RWPE2 (cell line): ENCODE measurements at regions not wholly inside any gene's neighbourhood (a gene's known extent, or its start where the extent isn't known, plus 50 kb on each side); places are given as distances from the start of the nearest gene placed in this dataset.

Experiments
- ATAC-seq: fragments of 200-7000 bp; cut with Tn5 transposase; 3 replicates; pipeline ENCODE4 v1.9.1; 2021; ENCODE audit warnings: low read depth
- DNase-seq: peaks from one replicate; pipeline ENCODE4 v3.0.0-alpha.2; 2020; ENCODE audit warnings: low spot score
- H3K27ac ChIP-seq: fragments of 450-650 bp; 2 replicates; pipeline ENCODE4 v1.5.1; 2017; ENCODE audit warnings: mild to moderate bottlenecking; ENCODE audit not compliant: poor library complexity, severe bottlenecking
- H3K27me3 ChIP-seq: fragments of 250-450 bp; sonication (Bioruptor Pico); 2 replicates; pipeline ENCODE4 v1.5.1; 2021; ENCODE audit warnings: mild to moderate bottlenecking, moderate library complexity; ENCODE audit not compliant: insufficient read depth, poor library complexity, severe bottlenecking
- H3K36me3 ChIP-seq: fragments of 250-450 bp; sonication (Bioruptor Pico); 2 replicates; pipeline ENCODE4 v1.5.1; 2020; ENCODE audit warnings: low read depth, mild to moderate bottlenecking, moderate library complexity
- H3K4me1 ChIP-seq: fragments of 250-450 bp; sonication (Bioruptor Pico); 2 replicates; pipeline ENCODE4 v1.5.1; 2021; ENCODE audit warnings: mild to moderate bottlenecking, moderate library complexity; ENCODE audit not compliant: insufficient read depth, poor library complexity, severe bottlenecking
- H3K4me3 ChIP-seq: fragments of 250-450 bp; sonication (Bioruptor Pico); 2 replicates; pipeline ENCODE4 v1.5.1; 2021; ENCODE audit warnings: mild to moderate bottlenecking, moderate library complexity; ENCODE audit not compliant: severe bottlenecking
- H3K9me3 ChIP-seq: fragments of 250-450 bp; sonication (Bioruptor Pico); 2 replicates; pipeline ENCODE4 v1.5.1; 2021; ENCODE audit warnings: mild to moderate bottlenecking, moderate library complexity; ENCODE audit not compliant: severe bottlenecking
- TF ChIP-seq, protein P1 (sequence below): fragments of 450-650 bp; IDR thresholded peaks from one replicate; pipeline ENCODE4 v1.5.1; 2017; ENCODE audit warnings: mild to moderate bottlenecking, moderate library complexity; ENCODE audit not compliant: poor library complexity, severe bottlenecking

DNA sequence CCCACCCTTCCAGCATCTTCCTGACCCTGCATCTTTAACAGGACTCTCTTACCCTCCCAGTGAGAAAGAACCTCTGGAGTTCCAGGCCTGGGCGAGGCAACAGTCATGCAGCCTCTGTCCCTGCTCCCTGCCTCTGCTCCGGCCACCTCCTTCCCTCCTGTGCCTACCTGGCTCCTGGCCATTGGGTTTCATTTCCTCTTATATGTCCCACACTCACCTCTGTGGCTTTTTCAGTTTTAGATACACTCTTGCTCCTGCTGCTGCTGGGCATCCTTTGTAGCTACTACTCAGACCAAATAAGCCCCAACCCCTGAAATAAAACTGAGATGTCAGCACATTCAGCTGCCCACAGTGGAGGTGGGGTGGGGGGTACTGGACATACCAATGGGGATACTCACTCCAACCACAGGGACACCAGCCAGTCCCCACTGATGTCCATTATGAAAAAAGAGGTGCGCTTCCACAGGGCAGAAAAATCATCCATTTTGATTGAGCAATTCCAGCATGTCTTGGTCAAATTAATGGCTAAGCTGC is 99.1 kb upstream of the NRXN3 start:
- Histone ChIP-seq H3K36me3 (no peaks in the 10 kb centered on the region), H3K27ac (no peak overlapping the region), H3K4me1 (no peaks in the 10 kb centered on the region), H3K9me3 (no peaks in the 10 kb centered on the region), H3K4me3 (no peak overlapping the region), H3K27me3 (no peaks in the 10 kb centered on the region)
- peak; percentile 17; the same call in 1 of the 3 replicates for ATAC-seq
- TF ChIP-seq, protein P1, sequence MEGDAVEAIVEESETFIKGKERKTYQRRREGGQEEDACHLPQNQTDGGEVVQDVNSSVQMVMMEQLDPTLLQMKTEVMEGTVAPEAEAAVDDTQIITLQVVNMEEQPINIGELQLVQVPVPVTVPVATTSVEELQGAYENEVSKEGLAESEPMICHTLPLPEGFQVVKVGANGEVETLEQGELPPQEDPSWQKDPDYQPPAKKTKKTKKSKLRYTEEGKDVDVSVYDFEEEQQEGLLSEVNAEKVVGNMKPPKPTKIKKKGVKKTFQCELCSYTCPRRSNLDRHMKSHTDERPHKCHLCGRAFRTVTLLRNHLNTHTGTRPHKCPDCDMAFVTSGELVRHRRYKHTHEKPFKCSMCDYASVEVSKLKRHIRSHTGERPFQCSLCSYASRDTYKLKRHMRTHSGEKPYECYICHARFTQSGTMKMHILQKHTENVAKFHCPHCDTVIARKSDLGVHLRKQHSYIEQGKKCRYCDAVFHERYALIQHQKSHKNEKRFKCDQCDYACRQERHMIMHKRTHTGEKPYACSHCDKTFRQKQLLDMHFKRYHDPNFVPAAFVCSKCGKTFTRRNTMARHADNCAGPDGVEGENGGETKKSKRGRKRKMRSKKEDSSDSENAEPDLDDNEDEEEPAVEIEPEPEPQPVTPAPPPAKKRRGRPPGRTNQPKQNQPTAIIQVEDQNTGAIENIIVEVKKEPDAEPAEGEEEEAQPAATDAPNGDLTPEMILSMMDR: no peak
- no peak for DNase-seq

DNA sequence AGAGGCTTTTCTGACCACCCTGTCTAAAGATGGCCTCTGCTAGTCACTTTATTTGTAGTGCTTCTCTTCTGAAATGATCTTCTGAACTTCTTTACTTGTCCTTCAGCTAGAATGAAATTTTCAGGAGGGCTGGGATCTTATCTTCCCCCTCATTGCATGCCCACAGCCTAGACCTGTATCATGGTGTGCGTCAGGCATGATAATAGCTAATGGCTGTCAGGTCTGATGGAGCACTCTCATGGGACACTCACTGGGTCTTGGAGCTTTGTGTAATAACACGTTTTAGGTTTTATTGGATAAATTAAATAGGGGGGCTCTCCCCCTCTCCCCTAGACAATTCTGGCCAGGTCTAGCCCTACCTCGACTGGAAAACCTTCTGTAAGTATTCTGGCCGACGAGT is 97.1 kb upstream of the NRXN3 start:
- DNase-seq (no peak), ATAC-seq (no peak)
- H3K27ac ChIP-seq: no peak overlapping the region
- H3K4me1 ChIP-seq: no peaks in the 10 kb centered on the region
- H3K9me3 ChIP-seq: no peaks in the 10 kb centered on the region
- no peaks in the 10 kb centered on the region for H3K36me3 ChIP-seq
- no peak overlapping the region for H3K4me3 ChIP-seq
- H3K27me3 ChIP-seq: no peaks in the 10 kb centered on the region
- TF ChIP-seq, protein P1: no peak

DNA sequence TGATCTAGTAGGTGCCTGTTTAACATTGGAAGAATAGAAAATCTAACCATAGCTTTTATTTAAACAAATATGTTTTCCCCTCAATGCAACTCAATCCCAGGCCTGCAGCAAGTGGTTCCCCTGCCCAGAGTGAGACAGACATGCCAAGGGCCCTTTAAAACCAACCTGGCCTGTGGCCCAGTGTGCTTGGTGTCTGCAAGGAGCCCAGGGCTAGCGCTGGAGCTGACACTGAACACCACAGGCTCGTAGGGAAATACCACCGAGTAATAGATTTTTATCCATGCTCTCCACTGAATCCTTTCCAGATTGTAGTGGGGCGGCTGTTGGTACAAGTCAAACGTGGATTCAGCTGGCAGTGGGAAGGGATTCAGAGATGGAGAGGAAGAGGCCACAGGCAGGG is 95.6 kb upstream of the NRXN3 start:
- no peak overlapping the region for H3K4me3 ChIP-seq
- H3K27me3 ChIP-seq: no peaks in the 10 kb centered on the region
- no peaks in the 10 kb centered on the region for H3K36me3 ChIP-seq
- no peak overlapping the region for H3K27ac ChIP-seq
- ATAC-seq: no peak
- H3K9me3 ChIP-seq: no peaks in the 10 kb centered on the region
- no peaks in the 10 kb centered on the region for H3K4me1 ChIP-seq
- TF ChIP-seq, protein P1: no peak
- DNase-seq: no peak

DNA sequence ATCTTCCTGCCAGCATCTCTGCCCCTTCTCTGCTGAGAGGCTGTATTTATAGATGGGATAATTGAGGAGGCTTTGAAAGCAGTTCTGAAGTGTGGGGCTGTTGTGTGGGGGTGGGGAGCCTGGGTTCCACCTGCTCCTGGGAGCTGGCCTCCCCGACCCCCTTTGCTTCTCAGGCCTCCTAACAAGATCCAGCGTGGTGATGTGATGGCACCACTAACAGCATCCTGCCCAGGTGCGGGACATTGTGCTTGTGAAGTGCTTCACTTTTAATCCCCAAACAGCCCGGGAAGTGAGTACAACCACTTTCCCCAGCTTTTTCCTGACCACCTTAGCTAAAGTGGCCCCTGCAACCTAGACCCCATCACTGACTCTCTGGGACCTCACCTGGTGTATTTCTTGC is 95.1 kb upstream of the NRXN3 start:
- Histone ChIP-seq H3K9me3 (no peaks in the 10 kb centered on the region), H3K4me3 (no peak overlapping the region), H3K36me3 (no peaks in the 10 kb centered on the region), H3K27ac (no peak overlapping the region), H3K27me3 (no peaks in the 10 kb centered on the region), H3K4me1 (no peaks in the 10 kb centered on the region)
- TF ChIP-seq, protein P1: no peak
- DNase-seq (no peak), ATAC-seq (no peak)

DNA sequence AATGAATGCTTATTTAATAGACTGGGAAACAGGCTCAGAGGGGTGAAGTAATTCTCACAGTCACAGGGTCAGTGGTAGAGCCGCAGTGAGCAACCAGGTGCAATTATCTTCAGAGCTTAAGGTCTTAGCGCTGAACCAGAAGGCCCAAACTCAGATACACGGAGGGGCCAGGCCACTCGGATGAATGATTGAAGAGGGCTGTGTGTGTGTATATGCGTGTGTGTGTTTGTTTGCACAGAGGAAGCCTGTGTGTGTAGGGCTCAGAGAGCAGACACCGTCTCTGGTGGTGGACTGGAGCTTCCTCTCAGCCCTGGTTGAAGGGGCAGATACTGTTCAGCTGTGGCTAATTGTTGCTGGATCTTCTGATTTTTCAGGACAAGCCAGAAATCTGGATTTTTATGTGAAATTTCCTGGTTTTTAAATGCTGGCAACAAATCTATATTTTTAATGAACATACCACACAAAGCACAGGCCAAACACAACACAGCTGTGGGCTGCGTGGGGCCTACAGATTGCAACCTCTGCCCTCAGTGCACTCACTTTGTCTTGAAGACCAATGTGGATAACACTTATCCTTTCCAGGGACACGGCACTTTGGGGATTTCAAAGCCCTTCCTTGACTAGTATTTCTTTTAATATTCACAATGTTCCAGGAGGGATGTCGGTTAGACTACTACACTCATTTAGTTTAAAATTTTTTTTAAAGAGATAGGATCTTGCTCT is 94.5 kb upstream of the NRXN3 start:
- ATAC-seq (no peak), DNase-seq (no peak)
- H3K36me3 ChIP-seq: no peaks in the 10 kb centered on the region
- H3K4me1 ChIP-seq: no peaks in the 10 kb centered on the region
- H3K27me3 ChIP-seq: no peaks in the 10 kb centered on the region
- no peaks in the 10 kb centered on the region for H3K9me3 ChIP-seq
- TF ChIP-seq, protein P1: no peak
- no peak overlapping the region for H3K27ac ChIP-seq
- H3K4me3 ChIP-seq: no peak overlapping the region
